ENCODE measurements at regions not wholly inside any gene's neighbourhood (a gene's known extent, or its start where the extent isn't known, plus 50 kb on each side); places are given as distances from the start of the nearest gene placed in this dataset.
"Not testable (repeated sequence)": the region's sequence is repeated elsewhere in the genome, so short reads cannot be mapped to it uniquely, and the experiment has no call there.

DNA sequence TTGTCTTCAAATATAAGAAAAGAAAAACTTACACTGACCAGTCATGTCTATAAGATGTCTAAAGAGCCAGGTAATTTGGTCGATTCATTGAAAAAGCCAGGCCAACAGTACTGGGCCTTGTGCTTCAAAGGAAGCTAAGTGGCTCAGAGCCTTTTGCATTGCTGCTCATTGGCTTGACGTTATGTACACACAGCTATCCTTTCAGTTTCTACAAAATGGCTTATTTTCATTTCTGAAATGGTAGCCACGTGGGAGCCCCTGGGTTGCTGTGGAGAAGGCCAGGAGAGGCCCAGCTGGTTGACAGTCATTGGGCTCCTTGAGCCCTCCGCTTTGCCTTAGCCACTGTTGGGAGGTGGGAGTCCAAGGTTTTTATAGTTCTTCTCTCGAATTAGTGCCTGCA lies 199.1 kb upstream of the CXorf66 start:
- no peak for DNase-seq

- peak in 2 of 3 donors; percentile 11 to 37 for DNase-seq
These were observed 198.2 kb upstream of the CXorf66 start for GRCh38 chrX:140163371-140164159.

- DNase-seq = peak; percentile 10 to 41 (median 34)
These were observed 192.3 kb upstream of the CXorf66 start for GRCh38 chrX:140157611-140158010.

DNA sequence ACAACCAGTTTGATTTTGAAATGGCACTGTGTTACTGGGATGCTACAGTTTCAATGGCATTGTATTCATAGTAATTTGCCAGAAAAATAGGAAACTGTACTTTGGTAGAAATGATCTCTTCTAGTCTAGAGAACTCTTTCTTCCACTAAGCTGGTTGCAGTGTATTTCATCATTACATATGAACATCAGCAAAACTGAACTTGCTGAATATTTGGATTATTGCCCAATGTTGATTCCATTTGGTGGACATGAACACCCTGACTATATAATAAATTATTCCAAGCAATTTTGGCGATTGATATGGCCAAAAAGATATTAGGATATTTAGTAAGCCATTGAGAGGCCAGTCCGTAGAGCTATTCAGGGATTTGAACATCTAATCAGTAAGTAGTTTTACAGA lies 191.8 kb upstream of the CXorf66 start:
- DNase-seq = no peak

DNA sequence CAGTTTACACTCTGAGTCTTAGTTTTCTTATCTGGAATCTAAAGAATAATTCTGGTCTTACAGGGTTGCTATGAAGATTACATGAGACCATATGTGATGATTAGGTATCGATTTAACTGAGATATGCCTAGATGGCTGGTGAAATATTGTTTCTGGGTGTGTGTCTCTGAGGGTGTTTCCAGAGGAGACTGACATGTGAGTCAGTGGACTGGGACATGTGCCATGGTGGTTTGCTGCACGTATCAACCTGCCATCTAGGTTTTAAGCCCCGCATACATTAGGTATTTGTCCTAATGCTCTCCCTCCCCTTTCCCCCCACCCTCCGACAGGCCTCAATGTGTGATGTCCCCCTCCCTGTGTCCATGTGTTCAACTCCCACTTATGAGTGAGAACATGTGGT lies 186.0 kb upstream of the CXorf66 start:
- DNase-seq = no peak

DNA sequence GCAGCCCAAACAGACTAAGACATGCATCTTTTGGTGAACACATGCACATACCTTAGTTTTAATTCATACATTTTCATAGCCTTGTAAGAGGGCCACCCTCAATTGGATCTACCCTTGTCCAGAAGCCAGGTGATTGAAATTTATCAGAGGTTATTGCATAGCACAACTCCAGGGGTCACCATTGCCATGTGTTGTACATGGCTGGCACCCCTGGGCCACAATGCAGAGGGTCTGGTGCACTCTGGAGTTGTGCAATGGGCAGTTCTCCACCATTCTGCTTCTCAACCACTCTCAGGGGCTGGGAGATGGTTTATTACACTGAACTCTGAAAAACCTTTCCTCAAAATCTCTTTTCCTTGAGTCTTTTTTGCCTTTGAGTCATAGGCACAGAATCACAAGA lies 184.4 kb upstream of the CXorf66 start:
- no peak for DNase-seq

DNA sequence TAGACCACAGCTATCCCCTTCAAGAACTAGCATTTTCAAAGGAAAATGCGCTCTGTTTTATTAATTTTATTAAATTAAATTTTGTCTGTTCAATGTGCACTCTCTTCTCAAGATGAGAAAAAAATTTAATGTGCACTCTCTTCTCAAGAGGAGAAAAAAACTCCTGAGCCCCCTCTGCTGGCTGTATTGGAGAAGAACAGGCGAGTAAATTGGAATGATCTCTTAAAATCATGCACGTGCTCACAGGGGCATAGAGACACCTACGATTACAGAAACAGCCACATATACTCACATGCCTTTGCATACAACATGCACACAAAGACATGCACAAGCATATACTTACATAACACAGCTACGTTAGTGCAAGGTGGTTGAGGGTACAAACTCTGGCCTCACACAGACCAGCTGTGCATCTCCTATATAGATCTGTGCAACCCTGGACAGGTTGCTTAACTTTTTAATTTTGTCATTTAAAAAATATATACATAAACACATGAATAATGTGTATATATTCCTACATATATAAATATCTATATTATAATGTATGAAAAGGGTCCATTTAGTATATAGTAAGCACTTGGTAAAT lies 176.2 kb upstream of the CXorf66 start:
- peak; percentile 10 to 24 (median 23) for DNase-seq

- not testable (repeated sequence) for DNase-seq
These were observed 173.2 kb upstream of the CXorf66 start for GRCh38 chrX:140138492-140138891.

- DNase-seq = not testable (repeated sequence)
These were observed 172.7 kb upstream of the CXorf66 start for GRCh38 chrX:140138065-140138464.

- no peak for DNase-seq
These were observed 167.6 kb upstream of the CXorf66 start for GRCh38 chrX:140132937-140133336.

- DNase-seq = no peak
These were observed 158.1 kb upstream of the CXorf66 start for GRCh38 chrX:140123446-140123845.

DNA sequence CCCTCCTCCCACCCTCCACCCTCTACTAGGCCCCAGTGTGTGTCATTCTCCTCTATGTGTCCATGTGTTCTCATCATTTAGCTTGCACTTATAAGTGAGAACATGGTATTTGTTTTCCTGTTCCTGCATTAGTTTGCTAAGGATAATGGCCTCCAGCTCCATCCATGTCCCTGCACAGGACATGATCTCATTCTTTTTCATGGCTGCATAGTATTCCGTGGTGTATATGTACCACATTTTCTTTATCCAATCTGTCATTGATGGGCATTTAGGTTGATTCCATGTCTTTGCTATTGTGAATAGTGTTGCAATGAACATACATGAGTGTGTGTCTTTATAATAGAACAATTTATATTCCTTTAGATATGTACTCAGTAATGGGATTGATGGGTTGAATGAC lies 148.7 kb upstream of the CXorf66 start:
- DNase-seq = not testable (repeated sequence)

GRCh38 chrX:140110081-140110650 lies 144.8 kb upstream of the CXorf66 start:
- no peak for DNase-seq

GRCh38 chrX:140104760-140105159 lies 139.4 kb upstream of the CXorf66 start:
- DNase-seq = no peak

GRCh38 chrX:140099221-140099620 lies 133.9 kb upstream of the CXorf66 start:
- no peak for DNase-seq

GRCh38 chrX:140092121-140092520 lies 126.8 kb upstream of the CXorf66 start:
- DNase-seq = no peak

- DNase-seq = peak in 1 of 3 donors; percentile 6
These were observed 126.0 kb upstream of the CXorf66 start for GRCh38 chrX:140091125-140091886.

GRCh38 chrX:140090800-140091124 lies 125.4 kb upstream of the CXorf66 start:
- peak in 1 of 3 donors; percentile 9 for DNase-seq

DNA sequence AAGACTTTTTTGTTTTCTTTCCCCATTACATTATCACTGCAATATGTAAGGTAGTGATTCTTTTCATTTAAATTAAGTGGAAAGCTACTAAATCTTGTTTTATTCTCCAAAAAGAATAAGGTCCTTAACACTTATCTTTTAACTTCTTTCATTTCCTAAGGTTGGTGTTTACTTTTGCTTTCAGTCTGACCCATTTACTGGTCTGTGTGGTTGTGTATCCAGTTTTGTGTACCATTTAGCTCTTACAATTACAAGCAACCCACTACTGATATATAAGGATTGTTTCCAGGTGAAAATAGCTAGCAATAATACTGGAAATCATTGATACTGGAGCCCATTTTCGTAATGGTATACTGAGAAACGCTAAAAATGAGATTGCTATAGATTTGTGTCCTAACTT lies 123.1 kb upstream of the CXorf66 start:
- DNase-seq = no peak

- DNase-seq = no peak
These were observed 122.6 kb upstream of the CXorf66 start for GRCh38 chrX:140087875-140088274.

DNA sequence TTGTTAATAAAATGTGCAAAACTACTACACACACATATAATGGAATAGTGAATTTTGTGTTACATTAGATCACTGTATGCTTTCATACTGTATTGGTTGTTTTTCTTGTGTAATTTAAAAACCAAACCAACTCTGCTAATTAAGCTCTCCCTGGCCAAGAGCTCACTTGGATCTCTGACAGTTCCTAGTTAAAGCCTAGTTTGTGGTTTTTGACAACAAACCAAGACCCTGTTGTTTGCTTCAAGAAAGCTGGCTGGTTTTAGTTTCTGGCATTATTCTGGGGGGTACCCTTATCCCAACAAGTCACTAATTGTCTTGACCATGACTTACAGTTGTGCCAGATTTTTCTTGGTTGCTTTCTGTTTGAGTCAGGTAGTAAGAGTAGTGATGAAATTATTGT lies 121.4 kb upstream of the CXorf66 start:
- DNase-seq = no peak

GRCh38 chrX:140074851-140075250 lies 109.5 kb upstream of the CXorf66 start:
- not testable (repeated sequence) for DNase-seq

DNA sequence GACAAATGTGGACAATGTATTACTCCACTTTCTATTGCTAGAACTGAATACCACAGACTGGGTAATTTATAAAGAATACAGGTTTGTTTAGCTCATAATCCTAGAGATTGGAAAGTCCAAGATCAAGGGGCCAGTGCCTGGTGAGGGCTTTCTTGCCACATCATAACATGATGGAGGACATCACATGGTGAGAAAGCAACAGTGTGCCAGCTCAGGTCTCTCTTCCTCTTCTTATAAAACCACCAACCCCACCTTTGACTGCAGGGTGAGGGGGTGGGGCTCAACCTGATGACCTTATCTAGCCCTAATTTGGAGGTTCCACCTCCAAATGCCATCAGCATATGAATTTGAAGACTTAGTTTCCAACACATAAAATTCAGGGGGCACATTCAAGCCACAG lies 105.7 kb upstream of the CXorf66 start:
- DNase-seq = no peak
